MCF 10A (cell line): ENCODE measurements at regions not wholly inside any gene's neighbourhood (a gene's known extent, or its start where the extent isn't known, plus 50 kb on each side); places are given as distances from the start of the nearest gene placed in this dataset.

ENCODE experiments used
- BruUV-seq: library from RNA; stranded (reverse); fragments of 400-500 nt; replicated peaks from 2 replicates; lab custom pipeline; 2021; lab: Mats Ljungman, UMichigan
- CTCF ChIA-PET: fragments of 300-600 bp; sonication (Branson Sonifier 250); formaldehyde crosslinking; extraction: SDS; loops from one replicate; lab custom pipeline; 2021; ENCODE audit warnings: antibody characterized with exemption, inconsistent platforms; lab: Yijun Ruan, JAX
- POLR2A ChIA-PET: fragments of 300-600, 350-650 bp; sonication (Branson Sonifier 250); formaldehyde crosslinking; extraction: SDS; loops from one replicate; lab custom pipeline; 2020; ENCODE audit warnings: antibody characterized with exemption, inconsistent platforms; lab: Yijun Ruan, JAX
- DNase-seq: peaks from one replicate; pipeline ENCODE4 v3.0.0-alpha.2; 2018; ENCODE audit not compliant: unreplicated experiment
- H3K27ac Mint-ChIP-seq: one replicate; pipeline ENCODE4 v1.8.0; 2022; ENCODE audit warnings: mild to moderate bottlenecking, low read depth, mixed read lengths; ENCODE audit not compliant: unreplicated experiment
- H3K27me3 Mint-ChIP-seq: one replicate; pipeline ENCODE4 v1.8.0; 2022; ENCODE audit warnings: mixed read lengths; ENCODE audit not compliant: insufficient read depth, unreplicated experiment
- H3K36me3 Mint-ChIP-seq: one replicate; pipeline ENCODE4 v1.8.0; 2022; ENCODE audit warnings: mild to moderate bottlenecking, moderate library complexity, mixed read lengths; ENCODE audit not compliant: insufficient read depth, unreplicated experiment
- H3K4me1 Mint-ChIP-seq: one replicate; pipeline ENCODE4 v1.8.0; 2022; ENCODE audit warnings: mixed read lengths; ENCODE audit not compliant: insufficient read depth, unreplicated experiment
- H3K4me3 Mint-ChIP-seq: one replicate; pipeline ENCODE4 v1.8.0; 2022; ENCODE audit warnings: mild to moderate bottlenecking, moderate library complexity, mixed read lengths; ENCODE audit not compliant: unreplicated experiment
- H3K9me3 Mint-ChIP-seq: one replicate; pipeline ENCODE4 v1.8.0; 2022; ENCODE audit warnings: mixed read lengths; ENCODE audit not compliant: unreplicated experiment
- CTCF ChIP-seq: fragments of 200-600 bp; IDR thresholded peaks from one replicate; pipeline ENCODE4 v1.8.0; 2022; ENCODE audit warnings: antibody characterized with exemption, mild to moderate bottlenecking; ENCODE audit not compliant: unreplicated experiment
- intact Hi-C: fragments of 100-400 bp; cut with micrococcal nuclease; formaldehyde crosslinking; loops from 2 replicates; pipeline ENCODE4 v1.14.1; 2022

DNA sequence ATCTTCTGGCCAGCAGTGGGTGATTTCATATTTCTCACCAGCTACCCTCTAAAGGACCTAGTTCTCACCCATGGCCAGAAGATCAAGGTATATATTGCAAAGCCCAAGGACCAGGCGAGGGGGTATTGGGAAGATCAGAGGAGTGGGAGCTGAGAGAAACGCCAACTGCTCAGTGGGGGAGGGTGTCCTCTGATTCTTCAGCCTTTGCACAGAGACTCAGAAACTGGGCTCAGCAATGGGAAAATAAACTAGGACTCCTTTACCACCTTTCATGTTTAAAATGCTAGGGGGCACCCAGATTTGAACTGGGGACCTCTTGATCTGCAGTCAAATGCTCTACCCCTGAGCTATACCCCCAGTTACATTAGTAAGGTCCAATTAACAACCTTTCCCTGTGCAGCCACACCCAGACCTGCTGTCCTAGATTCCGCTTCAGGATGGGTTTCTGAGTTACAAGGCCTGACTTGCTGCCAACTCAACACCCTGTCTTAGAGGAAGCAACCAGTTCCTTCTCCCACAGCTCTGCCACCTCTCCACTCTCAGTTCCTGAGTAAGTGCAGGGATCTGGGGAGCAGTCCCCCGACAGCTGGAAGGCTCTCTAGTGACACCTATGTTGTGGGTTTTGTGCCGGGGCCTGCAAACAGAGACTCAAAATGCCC, 93.5 kb downstream of the ZNF783 start:
- no peaks in the 10 kb centered on the region for H3K9me3 Mint-ChIP-seq
- ChIA-PET CTCF (interaction anchor here (1.3 kb wide), 1 partner anchor 47 kb away, joined by 3 read pairs; no protein-coding TSS in a partner anchor), POLR2A (no interaction called here)
- BruUV-seq, result no TSS peak
- H3K27me3 Mint-ChIP-seq, result peaks cover 4% of the 10 kb centered on the region
- DNase-seq, result peak; percentile 20
- H3K27ac Mint-ChIP-seq, result no peak overlapping the region
- intact Hi-C loops, result no loop called here
- H3K4me3 Mint-ChIP-seq, result no peak overlapping the region
- no peaks in the 10 kb centered on the region for H3K4me1 Mint-ChIP-seq
- TF ChIP-seq CTCF, result no peak
- H3K36me3 Mint-ChIP-seq, result no peaks in the 10 kb centered on the region

GRCh38 chr7:149362696-149363095, 98.2 kb downstream of the ZNF777 start:
- ChIA-PET POLR2A (interaction anchor here (1.3 kb wide), 1 partner anchor 13 kb away, joined by 4 read pairs; no protein-coding TSS in a partner anchor), CTCF (interaction anchor here (0.6 kb wide), 1 partner anchor 53 kb away, joined by 3 read pairs; no protein-coding TSS in a partner anchor)
- no TSS peak for BruUV-seq
- TF ChIP-seq CTCF, result no peak
- Mint-ChIP-seq H3K4me1 (no peaks in the 10 kb centered on the region), H3K9me3 (peaks cover 7% of the 10 kb centered on the region), H3K27me3 (peaks cover 35% of the 10 kb centered on the region), H3K36me3 (no peaks in the 10 kb centered on the region), H3K27ac (no peak overlapping the region), H3K4me3 (no peak overlapping the region)
- intact Hi-C loops, result no loop called here
- no peak for DNase-seq

DNA sequence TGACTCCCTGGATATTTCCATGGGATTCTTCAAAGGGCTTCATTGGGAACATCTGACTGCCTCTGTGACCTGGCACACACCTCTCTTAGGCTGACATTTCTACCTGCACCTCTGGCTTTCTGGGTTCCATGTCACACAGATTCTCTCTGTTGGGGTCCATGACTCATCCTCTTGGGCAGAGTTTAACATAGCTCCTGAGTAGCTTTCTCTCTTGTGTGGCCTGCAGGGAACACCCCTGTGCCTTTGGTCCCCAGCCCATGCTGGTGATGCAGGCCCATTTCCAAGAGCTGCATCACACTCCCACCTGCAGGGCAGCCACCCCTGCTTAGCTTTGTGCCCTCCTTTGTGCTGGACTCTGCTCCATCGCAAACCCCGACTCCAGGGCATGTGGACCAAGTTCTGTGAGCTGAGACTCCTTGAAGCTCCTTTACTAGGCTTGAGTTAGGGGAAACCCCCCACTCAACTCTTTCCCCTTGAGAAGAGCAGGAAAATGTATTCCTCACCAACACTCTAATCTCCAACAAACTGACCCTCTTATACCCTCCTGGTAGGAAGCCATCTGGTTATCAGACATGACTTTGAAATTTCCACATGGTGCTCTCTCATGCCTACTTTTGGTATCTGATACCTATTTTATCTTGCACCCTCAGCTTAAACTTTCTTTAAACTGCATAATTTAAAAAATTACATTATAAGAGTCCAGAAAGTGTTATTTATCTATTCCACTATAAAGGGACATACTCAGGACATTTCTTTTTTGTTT, 93.3 kb downstream of the ZNF777 start:
- peaks cover 32% of the 10 kb centered on the region for H3K27me3 Mint-ChIP-seq
- H3K36me3 Mint-ChIP-seq, result no peaks in the 10 kb centered on the region
- H3K9me3 Mint-ChIP-seq, result peaks cover 7% of the 10 kb centered on the region
- intact Hi-C loops, result no loop called here
- ChIA-PET POLR2A (interaction anchor here (1.3 kb wide), 1 partner anchor 8 kb away, joined by 6 read pairs; no protein-coding TSS in a partner anchor), CTCF (interaction anchor here (0.6 kb wide), 1 partner anchor 58 kb away, joined by 3 read pairs; no protein-coding TSS in a partner anchor)
- H3K4me3 Mint-ChIP-seq, result no peak overlapping the region
- no peak for TF ChIP-seq CTCF
- BruUV-seq, result no TSS peak
- H3K27ac Mint-ChIP-seq, result no peak overlapping the region
- no peaks in the 10 kb centered on the region for H3K4me1 Mint-ChIP-seq
- DNase-seq, result no peak

GRCh38 chr7:149369497-149369896, 91.4 kb downstream of the ZNF777 start:
- peaks cover 7% of the 10 kb centered on the region for H3K9me3 Mint-ChIP-seq
- POLR2A ChIA-PET, result no interaction called here
- no peaks in the 10 kb centered on the region for H3K4me1 Mint-ChIP-seq
- no peak for TF ChIP-seq CTCF
- H3K4me3 Mint-ChIP-seq, result no peak overlapping the region
- no peak for DNase-seq
- no peaks in the 10 kb centered on the region for H3K36me3 Mint-ChIP-seq
- H3K27me3 Mint-ChIP-seq, result peaks cover 25% of the 10 kb centered on the region
- no TSS peak for BruUV-seq
- H3K27ac Mint-ChIP-seq, result no peak overlapping the region
- intact Hi-C loops, result no loop called here
- CTCF ChIA-PET, result no interaction called here
